Endothelial cell of umbilical vein (primary cell): ENCODE measurements at regions not wholly inside any gene's neighbourhood (a gene's known extent, or its start where the extent isn't known, plus 50 kb on each side); places are given as distances from the start of the nearest gene placed in this dataset.

Source experiments
- BruUV-seq: library from RNA; stranded (reverse); fragments of 400-500 nt; replicated peaks from 2 replicates; lab custom pipeline; 2021; lab: Mats Ljungman, UMichigan
- CTCF ChIA-PET: fragments of 300-600, 350-600 bp; sonication (Branson Sonifier 250); formaldehyde crosslinking; loops from one replicate; lab custom pipeline; 2021; ENCODE audit warnings: antibody characterized with exemption, inconsistent platforms; lab: Charles Lee
- POLR2A ChIA-PET: fragments of 300-600, 350-600 bp; sonication (Branson Sonifier 250); formaldehyde crosslinking; loops from one replicate; lab custom pipeline; 2021; ENCODE audit warnings: antibody characterized with exemption, inconsistent platforms; lab: Charles Lee
- DNase-seq: peaks from one replicate; pipeline ENCODE4 v3.0.0-alpha.2; 2011; ENCODE audit warnings: low read depth, low spot score
- FAIRE-seq: peaks from 2 replicates; lab custom pipeline; 2011; peaks lifted over from hg19 to GRCh38; lab: Jason Lieb, UNC
- H2AFZ ChIP-seq: 2 replicates; pipeline ENCODE4 v1.6.0; 2012; ENCODE audit warnings: low read depth, low read length, control low read depth, inconsistent platforms
- H3K27ac ChIP-seq: 2 replicates; pipeline ENCODE4 v1.5.1; 2011; ENCODE audit warnings: low read depth, mild to moderate bottlenecking, control low read depth, low read length, moderate library complexity; ENCODE audit not compliant: insufficient read depth
- H3K27me3 ChIP-seq, 2 experiments: 2 replicates each; pipeline versions ENCODE4 v1.6.0 to v1.6.1; 2011; ENCODE audit warnings: low read length in 2 of 2, mixed read lengths in 1 of 2; ENCODE audit not compliant: control insufficient read depth in 2 of 2, insufficient read depth in 2 of 2
- H3K36me3 ChIP-seq, 2 experiments: 2 replicates in 1 of 2; 3 replicates in 1 of 2; pipeline ENCODE4 v1.5.1; 2011; ENCODE audit warnings: low read length in 2 of 2, mild to moderate bottlenecking in 1 of 2, moderate library complexity in 1 of 2; ENCODE audit not compliant: control insufficient read depth in 2 of 2, insufficient read depth in 2 of 2; ENCODE audit errors: extremely low read depth in 1 of 2
- H3K4me1 ChIP-seq: 3 replicates; pipeline ENCODE4 v1.5.1; 2011; ENCODE audit warnings: mild to moderate bottlenecking, low read length; ENCODE audit not compliant: control insufficient read depth, insufficient read depth; ENCODE audit errors: extremely low read depth
- H3K4me2 ChIP-seq: 2 replicates; pipeline ENCODE4 v1.6.1; 2011; ENCODE audit warnings: low read length, control low read depth, mixed read lengths; ENCODE audit not compliant: insufficient read depth
- H3K4me3 ChIP-seq, 3 experiments: fragments of 200-600 bp in 1 of 3; sonication (generic), shearing (Covaris generic) in 1 of 3; replicated peaks in 1 of 3; 2 replicates each; pipeline ENCODE4 v1.5.1; 2011 to 2016; ENCODE audit warnings: control low read depth in 3 of 3, low read length in 3 of 3, mild to moderate bottlenecking in 2 of 3, inconsistent platforms in 1 of 3, low read depth in 1 of 3, moderate library complexity in 1 of 3; ENCODE audit not compliant: insufficient read depth in 1 of 3
- H3K79me2 ChIP-seq: 2 replicates; pipeline ENCODE4 v1.6.0; 2012; ENCODE audit warnings: low read length, inconsistent platforms; ENCODE audit not compliant: control insufficient read depth, insufficient read depth
- H3K9ac ChIP-seq: replicated peaks from 2 replicates; pipeline ENCODE3; 2011; ENCODE audit warnings: low read length, control low read depth; ENCODE audit not compliant: insufficient read depth; ENCODE audit errors: extremely low read depth
- H3K9me1 ChIP-seq: replicated peaks from 3 replicates; pipeline ENCODE4 v1.6.0; 2011; ENCODE audit warnings: mild to moderate bottlenecking, low read length; ENCODE audit not compliant: control insufficient read depth, insufficient read depth; ENCODE audit errors: extremely low read depth
- H3K9me3 ChIP-seq: replicated peaks from 2 replicates; pipeline ENCODE4 v1.5.1; 2012; ENCODE audit warnings: low read length, inconsistent platforms; ENCODE audit not compliant: control insufficient read depth, insufficient read depth
- H4K20me1 ChIP-seq: replicated peaks from 2 replicates; pipeline ENCODE3; 2011; ENCODE audit warnings: mild to moderate bottlenecking, low read length; ENCODE audit not compliant: control insufficient read depth, insufficient read depth; ENCODE audit errors: extremely low read depth
- CTCF ChIP-seq, 2 donors: IDR thresholded peaks; 1 replicate in 1 of 2; 2 replicates in 1 of 2; pipeline ENCODE4 v1.5.1; 2011; ENCODE audit warnings: low read length in 2 of 2, mild to moderate bottlenecking in 2 of 2, moderate library complexity in 2 of 2, control low read depth in 1 of 2, inconsistent platforms in 1 of 2, low read depth in 1 of 2; ENCODE audit not compliant: insufficient read depth in 1 of 2; ENCODE audit errors: extremely low read depth in 1 of 2
- EZH2 ChIP-seq: IDR thresholded peaks from 2 replicates; pipeline ENCODE4 v1.6.1; 2012; ENCODE audit warnings: borderline replicate concordance, low read depth, mild to moderate bottlenecking, moderate library complexity, low read length, inconsistent platforms; ENCODE audit not compliant: severe bottlenecking
- FOS ChIP-seq: IDR thresholded peaks from 2 replicates; pipeline ENCODE4 v1.6.1; 2011; ENCODE audit warnings: mild to moderate bottlenecking, low read length, moderate library complexity, borderline replicate concordance; ENCODE audit not compliant: insufficient read depth
- GATA2 ChIP-seq: IDR thresholded peaks from 2 replicates; pipeline ENCODE4 v1.7.0; 2011; ENCODE audit warnings: low read depth, mild to moderate bottlenecking, moderate library complexity, mixed read lengths, low read length; ENCODE audit not compliant: insufficient read length, insufficient read depth
- JUN ChIP-seq: IDR thresholded peaks from 2 replicates; pipeline ENCODE4 v1.6.1; 2011; ENCODE audit warnings: borderline replicate concordance, low read depth; ENCODE audit not compliant: insufficient read length, insufficient read depth
- MAX ChIP-seq: IDR thresholded peaks from 2 replicates; pipeline ENCODE4 v1.6.1; 2011; ENCODE audit not compliant: insufficient read depth, insufficient read length
- MYC ChIP-seq: IDR thresholded peaks from one replicate; pipeline ENCODE4 v1.6.1; 2011; ENCODE audit warnings: mild to moderate bottlenecking, low read depth, low read length
- POLR2A ChIP-seq: IDR thresholded peaks from 2 replicates; pipeline ENCODE4 v1.6.1; 2012; ENCODE audit warnings: low read depth, mild to moderate bottlenecking, control low read depth, low read length
- POLR2AphosphoS5 ChIP-seq: IDR thresholded peaks from 2 replicates; pipeline ENCODE4 v1.6.1; 2012; ENCODE audit warnings: low read depth, mild to moderate bottlenecking, control low read depth, low read length, moderate library complexity; ENCODE audit not compliant: insufficient read depth
- dilution Hi-C: fragments of 300-500 bp; cut with MboI; formaldehyde crosslinking; loops from one replicate; pipeline ENCODE4 v1.15.0; 2019; ENCODE audit warnings: low sequenced_read_pairs; ENCODE audit not compliant: extremely low pct_ligation_motif_present
- intact Hi-C: fragments of 100-400 bp; cut with micrococcal nuclease; formaldehyde crosslinking; loops from one replicate; pipeline ENCODE4 v1.10.0; 2022

- H3K79me2 ChIP-seq, result no peaks in the 10 kb centered on the region
- H3K9ac ChIP-seq, result no peak overlapping the region
- POLR2A ChIA-PET, result no interaction called here
- peaks cover 8% of the 10 kb centered on the region for H3K4me1 ChIP-seq
- CTCF ChIA-PET, result no interaction called here
- intact Hi-C loops, result no loop called here
- H3K36me3 ChIP-seq, result no peaks in the 10 kb centered on the region
- no TSS peak for BruUV-seq
- H3K4me3 ChIP-seq, result no peak overlapping the region
- TF ChIP-seq FOS (no peak), CTCF (IDR thresholded peaks at IDR 0.05; ENCODE audit: extremely low read depth in 1 of 2, insufficient read depth in 1 of 2, low read depth in 1 of 2, low read length in 2 of 2) (no peak), MAX (no peak), JUN (no peak), POLR2A (no peak), POLR2AphosphoS5 (no peak), GATA2 (no peak), EZH2 (no peak), MYC (no peak)
- H4K20me1 ChIP-seq, result no peaks in the 10 kb centered on the region
- no peak overlapping the region for H3K27ac ChIP-seq
- dilution Hi-C loops, result no loop called here
- FAIRE-seq, result no peak
- no peak overlapping the region for H2AFZ ChIP-seq
- H3K4me2 ChIP-seq, result no peak overlapping the region
- H3K9me3 ChIP-seq, result no peaks in the 10 kb centered on the region
- DNase-seq, result no peak
- H3K27me3 ChIP-seq, result no peaks in the 10 kb centered on the region
- no peaks in the 10 kb centered on the region for H3K9me1 ChIP-seq
These were observed 1310.9 kb downstream of the PCDH7 start for GRCh38 chr4:32031026-32031425.
